CD4-positive, alpha-beta T cell treated with Interleukin-17A for 1 hour (primary cell): ENCODE measurements at regions not wholly inside any gene's neighbourhood (a gene's known extent, or its start where the extent isn't known, plus 50 kb on each side); places are given as distances from the start of the nearest gene placed in this dataset.
A peak's percentile ranks its signal among the peaks of the same experiment; 100 is the strongest.
"Not testable (repeated sequence)": the region's sequence is repeated elsewhere in the genome, so short reads cannot be mapped to it uniquely, and the experiment has no call there.

Experiments used
- DNase-seq: peaks from one replicate; pipeline ENCODE4 v3.0.0-alpha.2; 2020

DNA sequence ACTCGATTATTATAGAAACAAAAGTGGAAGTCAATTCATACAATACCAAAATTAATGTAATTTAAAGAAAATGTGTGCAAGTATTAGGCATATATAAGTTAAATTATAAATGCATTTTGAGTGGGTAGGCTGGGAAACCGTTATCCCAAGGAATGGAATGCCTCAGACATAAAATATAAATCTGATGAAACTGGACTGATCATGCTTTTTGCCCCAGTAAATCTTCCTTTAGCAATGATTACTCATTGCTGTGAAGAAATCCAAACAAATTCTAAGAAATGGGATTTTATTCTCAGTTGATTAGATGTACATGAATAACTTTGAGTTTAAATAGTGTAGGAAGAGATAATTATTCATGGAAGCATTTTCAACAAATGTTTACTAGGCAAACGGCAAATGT lies 185.5 kb upstream of the KCNMB2 start:
- DNase-seq = no peak

DNA sequence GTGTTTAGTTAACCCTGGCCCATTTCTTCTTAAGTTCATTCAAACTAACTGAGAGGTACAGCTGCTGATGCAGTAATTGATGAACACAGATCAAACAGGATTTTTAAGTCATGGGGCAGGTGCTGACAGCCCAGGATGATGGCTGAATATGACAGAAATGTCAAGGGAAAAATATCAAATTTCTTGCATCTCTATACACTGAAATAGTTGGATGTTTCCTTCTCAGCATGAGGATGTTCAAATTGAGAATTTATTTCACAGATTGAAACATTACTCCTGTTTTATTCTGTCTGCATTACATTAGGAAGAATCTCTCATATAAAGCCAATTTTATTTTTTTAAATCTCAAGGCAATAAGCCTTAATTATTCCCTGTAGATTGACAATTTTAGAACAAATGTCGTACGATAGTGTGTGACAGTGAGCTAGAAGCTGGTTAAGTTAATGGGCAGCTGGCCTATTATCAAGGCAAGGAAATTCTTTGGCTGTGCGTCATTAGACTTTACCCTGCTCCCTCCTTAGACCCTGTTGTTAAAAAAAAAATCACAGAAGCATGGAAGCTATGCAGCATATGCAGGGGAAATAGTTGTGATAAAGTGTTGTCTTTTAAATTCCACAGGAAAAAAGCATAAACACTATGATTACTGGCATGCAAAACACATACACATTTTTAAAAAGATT lies 183.8 kb upstream of the KCNMB2 start:
- no peak for DNase-seq

DNA sequence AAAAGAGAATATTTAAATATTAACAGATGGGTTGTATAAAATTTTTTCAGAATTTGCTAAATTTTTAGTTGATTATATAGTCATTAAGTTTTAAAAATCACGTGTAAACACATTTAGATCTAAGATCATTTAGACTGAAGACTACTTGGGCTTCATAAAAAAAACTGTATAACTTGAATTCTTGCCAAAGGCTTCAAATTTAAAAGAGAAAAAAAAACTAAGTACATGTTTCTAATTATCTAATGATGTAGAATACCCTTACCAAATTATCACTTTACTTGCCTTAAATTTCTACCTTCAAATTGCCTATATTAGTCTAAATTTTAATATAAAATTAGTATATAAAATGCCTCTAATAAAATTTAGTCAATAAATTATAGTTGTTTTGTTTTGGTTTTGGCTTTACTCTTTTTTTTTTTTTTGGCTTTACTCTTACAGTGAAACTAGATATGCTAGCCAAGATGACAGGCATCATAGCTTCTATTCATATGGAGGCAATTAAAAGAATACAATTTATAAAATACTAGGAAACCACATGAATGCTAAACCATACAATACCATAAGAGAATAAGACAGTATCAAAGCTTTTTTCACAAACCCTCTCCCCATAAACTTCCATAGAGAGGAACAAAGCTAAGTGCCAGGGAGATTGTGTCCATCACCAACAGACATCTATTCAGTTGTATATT lies 183.1 kb upstream of the KCNMB2 start:
- no peak for DNase-seq

DNA sequence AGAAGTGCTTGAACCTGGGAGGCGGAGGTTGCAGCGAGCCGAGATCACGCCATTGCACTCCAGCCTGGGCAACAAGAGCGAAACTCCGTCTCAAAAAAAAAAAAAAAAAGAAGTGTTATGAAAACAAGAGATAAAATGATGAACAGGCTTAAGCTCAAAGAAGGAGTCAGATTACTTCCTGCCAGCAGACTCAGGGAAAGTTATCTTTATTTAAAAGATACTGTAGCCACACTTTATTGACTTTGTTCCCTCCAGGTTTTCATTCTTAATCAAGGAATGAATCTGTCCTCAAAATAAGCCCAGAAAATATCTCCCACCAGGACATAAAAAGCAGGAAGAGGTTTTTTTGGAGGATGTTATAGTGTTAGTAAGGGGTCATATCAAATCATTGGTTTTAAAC lies 176.5 kb upstream of the KCNMB2 start:
- DNase-seq = no peak

DNA sequence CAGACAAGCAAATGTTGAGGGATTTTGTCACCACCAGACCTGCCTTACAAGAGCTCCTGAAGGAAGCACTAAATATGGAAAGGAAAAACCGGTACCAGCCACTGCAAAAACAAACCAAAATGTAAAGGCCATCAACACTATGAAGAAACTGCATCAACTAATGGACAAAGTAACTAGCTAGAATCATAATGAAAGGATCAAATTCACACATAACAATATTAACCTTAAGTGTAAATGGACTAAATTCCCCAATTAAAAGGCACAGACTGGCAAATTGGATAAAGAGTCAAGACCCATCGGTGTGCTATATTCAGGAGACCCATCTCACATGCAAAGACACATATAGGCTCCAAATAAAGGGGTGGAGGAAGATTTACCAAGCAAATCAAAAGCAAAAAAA lies 173.2 kb upstream of the KCNMB2 start:
- DNase-seq = not testable (repeated sequence)

DNA sequence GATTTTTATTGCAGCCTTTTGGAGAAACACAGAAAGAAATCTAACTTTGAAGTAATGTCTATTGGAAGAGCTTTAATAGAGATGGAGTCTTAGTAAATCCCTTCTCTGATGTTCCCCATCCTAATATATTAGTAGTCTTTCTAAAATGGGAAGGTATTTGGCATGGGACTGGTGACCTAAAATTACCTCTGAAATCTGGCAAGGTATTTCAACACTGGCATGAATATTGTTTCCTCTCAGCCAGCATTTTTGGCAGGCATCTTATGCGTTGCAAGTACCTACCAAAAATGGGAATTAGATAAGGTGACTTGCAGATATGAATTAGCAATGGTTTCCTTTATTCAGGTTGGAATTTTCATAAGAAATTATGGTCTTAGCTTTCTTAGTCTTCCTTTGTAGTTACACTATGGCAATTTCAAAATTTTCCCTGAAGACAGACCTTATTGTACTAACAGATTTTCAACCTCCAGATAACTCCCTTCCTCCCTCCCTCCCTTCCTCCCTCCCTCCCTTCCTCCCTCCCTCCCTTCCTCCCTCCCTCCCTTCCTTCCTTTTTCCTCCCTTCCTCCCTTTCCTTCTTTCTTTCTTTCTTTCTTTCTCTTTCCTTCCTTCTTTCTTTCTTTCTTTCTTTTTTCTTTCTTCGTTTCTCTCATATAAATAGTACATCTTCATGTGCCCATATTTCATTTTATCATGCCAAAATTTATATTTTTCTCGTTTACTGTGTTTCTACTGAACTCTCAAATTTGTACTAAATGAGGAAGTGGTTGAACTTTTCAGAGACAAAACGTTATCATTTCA lies 168.2 kb upstream of the KCNMB2 start:
- DNase-seq = no peak

DNA sequence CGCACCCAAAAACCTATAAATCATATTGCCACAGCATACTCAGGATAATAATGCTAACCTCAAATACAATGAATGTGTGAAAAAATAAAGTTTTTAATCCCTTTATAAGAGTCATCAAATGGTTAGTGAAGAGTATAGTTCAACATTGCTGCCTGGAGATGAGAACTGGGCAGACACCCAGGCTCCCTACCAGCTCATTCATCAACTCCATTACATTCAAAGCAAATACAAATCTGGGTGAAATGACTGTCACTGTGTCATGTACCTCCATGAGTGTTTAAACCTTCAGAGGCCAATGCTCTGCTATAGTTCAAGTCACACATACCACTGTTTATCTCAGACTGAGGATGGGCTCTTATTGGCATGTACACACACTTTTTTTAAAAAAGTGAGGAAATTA lies 167.2 kb upstream of the KCNMB2 start:
- no peak for DNase-seq

DNA sequence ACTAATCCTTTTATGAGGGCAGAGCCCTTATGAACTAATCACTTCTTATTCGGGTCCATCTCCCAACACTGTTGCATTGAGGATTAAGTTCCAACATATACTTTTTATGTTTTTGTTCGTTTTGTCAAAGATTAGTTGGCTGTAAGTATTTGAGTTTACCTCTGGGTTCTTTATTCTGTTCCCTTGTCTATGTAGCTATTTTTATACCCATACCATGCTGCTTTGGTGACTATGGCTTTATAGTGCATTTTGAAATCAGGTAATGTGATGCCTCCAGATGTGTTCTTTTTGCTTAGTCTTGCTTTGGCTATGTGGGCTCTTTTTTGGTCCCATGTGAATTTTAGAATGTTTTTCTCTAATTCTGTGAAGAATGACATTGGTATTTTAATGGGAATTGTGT lies 166.4 kb upstream of the KCNMB2 start:
- no peak for DNase-seq

DNA sequence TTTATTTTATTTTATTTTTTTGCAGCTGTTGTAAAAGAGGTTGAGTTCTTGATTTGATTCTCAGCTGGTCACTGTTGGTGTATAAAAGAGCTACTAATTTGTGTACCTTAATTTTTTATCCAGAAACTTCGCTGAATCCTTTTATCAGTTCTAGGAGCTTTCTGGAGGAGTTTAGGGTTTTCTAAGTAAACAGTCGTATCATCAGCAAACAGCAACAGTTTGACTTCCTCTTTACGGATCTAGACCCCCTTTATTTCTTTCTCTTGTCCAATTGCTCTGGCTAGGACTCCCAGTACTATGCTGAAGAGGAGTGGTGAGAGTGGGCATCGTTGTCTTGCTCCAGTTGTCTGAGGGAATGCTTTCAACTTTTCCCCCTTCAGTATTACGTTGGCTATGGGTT lies 165.8 kb upstream of the KCNMB2 start:
- no peak for DNase-seq

DNA sequence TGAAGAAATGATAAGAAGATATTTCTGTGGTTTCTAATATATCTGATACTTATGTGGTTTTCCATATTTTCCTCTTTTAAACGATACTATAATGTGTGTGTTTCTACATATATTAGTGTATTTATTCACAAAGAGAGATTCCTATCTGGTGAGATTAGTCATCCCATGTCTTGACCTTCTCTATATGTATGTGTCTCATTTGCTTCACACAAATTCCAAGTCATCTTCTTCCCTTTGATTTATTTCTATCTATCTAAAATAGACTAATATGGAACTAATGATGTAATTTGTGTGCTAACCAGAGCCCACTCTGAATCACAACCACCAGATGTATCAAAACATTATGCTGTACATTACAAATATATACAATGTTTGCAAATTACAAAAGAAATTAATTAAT lies 154.7 kb upstream of the KCNMB2 start:
- no peak for DNase-seq

DNA sequence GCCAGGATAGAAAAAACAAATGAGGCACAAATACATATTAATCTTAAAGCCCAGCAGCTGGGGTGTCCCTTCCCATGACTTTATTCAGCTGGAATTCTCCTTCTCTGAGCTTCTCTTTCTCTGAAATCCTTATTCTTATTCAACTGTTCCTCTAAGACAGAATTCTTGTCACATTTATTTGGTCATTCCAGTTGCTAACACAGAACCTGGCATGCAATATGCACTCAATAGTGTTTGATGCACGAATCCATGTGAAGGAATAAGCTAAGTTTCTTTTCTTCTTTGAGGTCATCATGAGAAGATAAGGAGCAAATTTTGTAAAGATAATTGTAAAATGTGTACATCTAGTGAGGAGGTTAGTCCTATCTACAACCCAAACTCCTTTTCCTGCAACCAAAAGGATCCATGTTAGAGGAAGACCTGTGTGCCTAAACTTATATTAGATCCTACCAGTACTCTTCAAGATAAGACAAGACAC lies 154.2 kb upstream of the KCNMB2 start:
- DNase-seq = no peak

DNA sequence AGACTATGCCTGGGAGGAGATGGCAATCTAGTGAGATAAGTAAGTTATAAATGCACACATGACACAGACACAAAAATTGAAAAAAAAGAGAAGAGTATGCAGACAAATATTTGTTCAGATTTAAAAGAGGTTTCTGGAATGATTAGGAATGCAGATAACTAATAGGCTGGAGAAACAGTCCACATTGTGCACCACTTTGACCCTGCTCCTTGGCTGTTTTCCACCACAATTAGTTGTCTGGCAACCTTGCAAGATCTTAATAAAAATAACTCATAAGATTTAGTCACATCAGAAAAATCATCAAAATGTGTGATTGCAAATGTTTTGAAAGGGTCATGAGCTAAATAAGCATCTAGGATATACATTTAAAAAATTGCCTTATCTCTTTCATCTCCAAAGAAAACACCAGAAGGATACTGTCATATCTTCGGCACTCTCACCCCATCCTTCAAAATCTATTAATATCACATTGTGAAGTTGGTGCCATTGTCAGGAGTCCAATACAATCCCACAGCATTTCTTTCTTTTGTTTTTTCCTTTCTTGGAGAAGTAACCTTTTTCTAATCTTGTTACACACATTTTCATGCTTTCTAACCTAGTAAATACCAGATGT lies 153.7 kb upstream of the KCNMB2 start:
- no peak for DNase-seq

DNA sequence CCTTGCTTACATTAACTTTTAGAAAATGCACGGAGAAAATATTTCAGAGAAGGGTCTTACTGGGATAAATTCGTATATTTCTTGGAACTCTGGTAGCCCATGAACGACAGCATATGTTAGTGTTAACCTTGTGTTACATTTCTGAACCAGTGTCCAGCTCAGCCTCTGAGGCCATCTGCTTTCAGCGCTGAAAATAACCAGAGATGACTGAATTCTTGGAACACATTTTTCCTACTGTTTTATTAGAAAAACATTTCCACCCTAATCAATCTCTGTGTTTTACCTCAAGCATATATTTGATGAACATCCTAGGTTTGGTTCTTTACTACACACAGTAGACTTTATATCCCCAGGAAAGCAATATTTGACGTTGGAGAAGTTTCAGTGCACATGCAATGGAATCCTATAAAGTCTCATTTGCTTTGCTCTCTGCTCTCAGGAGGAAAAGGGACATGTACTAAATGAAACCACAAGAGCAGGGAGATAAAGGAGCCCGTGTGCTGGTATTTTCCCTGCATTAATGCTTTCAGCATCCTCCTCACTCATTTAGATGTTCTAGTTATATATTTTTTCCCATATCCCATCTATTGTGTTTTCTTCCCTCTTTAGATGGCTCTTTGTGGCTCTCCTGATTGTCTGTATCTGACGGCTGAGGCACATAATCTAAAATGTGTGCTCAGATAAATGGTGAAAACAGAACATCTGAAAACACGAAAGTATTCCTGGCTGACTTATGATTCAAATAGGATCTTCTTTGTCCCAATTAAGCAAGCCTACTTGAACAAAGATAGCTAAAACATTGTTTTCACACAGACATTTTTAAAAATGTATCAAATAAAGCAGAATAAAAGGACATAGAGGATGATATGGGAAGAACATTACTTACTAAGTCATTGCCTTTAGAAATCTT lies 151.7 kb upstream of the KCNMB2 start:
- DNase-seq = no peak

DNA sequence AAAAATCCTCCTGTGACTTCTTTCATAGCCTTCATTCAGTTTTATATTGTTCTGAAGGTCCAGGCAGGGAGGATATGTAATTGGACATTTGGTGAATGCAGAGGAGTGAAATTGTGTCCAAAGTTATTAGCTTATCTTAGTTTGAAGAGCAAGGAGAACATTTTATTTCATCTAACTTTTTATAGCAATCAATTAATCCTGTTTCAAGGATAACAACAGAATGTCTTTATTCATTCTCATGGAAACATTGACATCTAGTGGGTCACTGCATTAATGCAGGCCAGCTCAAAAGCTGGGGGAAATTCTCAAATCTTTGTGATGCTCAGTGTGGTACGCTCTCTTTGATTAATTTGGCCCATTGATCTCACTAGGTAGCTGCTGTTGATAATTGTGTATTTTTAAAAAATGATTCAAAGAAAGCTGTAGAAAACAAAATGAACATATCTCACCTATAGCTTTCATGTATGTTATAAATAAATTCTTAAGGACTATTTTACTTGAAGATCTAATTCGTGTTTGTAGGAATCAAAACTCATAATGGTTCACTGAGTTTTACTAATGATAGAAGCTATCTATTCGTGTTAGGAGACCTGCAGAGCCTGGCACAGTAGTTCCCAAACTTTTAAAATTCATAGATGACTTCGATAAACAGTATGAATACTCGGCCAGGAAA lies 150.8 kb upstream of the KCNMB2 start:
- peak; percentile 46 for DNase-seq

DNA sequence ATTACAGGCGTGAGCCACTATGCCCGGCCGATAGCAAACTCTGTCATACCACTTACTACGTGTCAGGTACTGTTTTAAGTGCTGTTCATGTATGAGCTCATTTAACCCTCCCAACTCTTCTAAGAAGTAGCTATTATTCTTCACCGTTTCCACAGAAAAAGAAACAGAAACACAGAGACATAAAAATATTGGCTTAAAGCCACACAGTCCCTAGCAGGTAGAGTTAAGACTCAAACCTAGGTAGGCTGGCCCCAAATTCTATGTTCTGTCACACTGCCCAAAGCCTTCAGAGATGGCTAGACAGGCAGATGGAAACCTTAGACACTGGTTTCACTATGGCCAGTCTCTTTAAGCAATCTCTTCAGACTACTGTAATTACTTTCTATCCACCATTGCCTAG lies 149.8 kb upstream of the KCNMB2 start:
- no peak for DNase-seq

DNA sequence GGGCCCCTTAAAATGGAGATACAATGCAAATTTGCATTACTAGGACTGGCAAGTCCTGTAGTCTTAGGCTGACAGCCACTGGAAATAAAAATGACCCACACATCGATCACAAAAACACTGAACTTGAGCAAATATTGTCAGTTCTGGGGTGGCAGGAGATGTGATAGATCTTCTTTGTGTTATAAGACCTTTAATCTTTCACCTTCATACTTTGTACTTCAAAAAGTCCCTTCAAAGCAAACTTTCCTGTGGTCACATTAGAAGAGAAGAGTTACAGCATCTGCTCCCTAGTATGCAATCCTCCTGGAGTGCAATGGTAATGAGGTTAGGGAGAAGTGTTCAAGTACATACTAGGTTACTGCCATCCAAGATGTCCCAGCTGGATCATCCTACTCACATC lies 149.4 kb upstream of the KCNMB2 start:
- DNase-seq = no peak

DNA sequence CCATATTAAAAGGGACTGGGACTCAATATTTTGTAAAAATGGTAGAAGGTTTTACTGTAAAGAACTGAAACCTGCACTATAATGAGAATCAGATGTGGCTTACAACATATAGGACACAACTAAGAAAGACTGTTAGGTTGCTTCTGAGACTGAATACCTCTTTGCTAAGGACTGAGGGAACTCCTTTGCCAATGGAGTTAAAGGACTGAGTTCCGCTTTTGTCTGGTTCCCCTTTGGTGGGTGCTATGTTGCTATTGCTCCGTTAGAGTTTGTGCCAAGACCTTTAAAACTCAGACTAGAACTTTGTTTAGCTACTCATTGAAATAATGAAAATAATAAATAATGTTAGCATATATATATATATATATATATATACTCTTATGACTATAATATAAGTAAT lies 147.8 kb upstream of the KCNMB2 start:
- DNase-seq = no peak

DNA sequence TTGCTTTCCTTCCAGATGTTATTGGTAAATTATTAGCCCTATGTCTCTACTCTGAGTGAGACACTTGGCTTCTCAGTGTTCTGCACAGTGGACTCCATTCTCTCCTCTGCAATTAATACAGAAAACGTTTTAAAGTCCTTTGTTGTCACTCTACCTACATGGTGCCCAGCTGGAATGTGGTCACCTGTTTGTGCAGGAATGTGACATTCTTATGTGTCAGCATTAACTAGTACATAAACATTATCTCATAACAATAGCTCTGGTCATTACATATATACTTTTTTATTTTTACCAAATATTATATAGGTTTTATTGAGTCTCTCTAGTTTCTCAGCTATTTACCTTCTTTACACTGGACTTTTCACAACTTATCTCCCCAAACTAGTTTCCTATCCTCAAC lies 147.0 kb upstream of the KCNMB2 start:
- no peak for DNase-seq

DNA sequence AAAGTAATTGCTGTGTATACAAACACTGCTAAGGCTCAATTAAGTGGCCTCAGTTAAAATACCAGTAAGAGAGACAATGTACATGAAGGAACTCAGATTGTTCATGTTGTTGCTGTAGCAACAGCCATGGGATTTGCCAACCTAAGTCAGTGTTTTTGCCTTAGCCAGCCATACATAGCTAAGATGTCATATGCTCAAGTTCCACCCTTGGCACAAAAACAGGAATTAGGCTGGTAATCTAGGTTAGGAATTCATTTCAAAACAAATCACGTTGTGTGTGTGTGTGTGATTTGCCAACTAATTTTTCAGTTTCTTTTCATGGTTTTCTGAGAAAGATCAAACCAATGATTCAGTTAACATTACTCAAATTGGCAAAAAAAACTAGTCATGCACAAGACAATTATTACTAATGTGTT lies 143.7 kb upstream of the KCNMB2 start:
- DNase-seq = no peak

DNA sequence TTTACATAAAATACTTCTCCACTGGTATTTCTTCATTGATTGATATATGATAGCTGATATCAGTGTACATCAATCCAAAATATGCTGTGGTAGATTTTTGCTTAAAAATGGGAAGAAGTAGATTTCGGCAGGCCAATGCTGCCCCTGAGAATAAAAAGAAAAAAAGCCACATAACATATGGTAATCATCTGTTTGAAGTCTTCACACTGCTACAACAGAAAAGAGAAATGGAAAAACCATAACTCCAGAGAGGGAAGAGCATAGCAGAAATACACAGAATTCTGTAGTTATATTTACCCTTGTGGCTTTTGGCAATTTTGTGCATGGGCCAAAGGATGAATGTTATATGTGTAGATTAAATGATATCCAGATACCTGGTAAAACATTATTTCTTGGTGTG lies 143.1 kb upstream of the KCNMB2 start:
- no peak for DNase-seq

DNA sequence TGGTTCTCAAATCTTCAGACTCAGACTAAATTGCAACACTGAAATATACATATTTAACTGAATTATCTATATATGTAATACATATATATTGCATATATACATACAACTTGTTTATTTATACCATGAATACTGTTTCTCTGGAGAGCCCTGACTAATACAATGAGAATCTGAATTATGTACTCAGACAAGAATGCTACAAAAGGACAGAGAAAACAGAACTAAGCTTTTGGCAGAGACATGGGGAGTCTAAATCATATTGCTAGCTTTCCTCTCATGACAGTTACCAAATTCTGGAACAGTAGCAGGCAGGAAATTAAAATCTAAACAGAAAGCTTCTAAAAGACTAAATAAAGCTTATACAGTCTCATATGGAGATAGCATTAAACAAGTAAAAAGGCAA lies 142.4 kb upstream of the KCNMB2 start:
- DNase-seq = no peak

DNA sequence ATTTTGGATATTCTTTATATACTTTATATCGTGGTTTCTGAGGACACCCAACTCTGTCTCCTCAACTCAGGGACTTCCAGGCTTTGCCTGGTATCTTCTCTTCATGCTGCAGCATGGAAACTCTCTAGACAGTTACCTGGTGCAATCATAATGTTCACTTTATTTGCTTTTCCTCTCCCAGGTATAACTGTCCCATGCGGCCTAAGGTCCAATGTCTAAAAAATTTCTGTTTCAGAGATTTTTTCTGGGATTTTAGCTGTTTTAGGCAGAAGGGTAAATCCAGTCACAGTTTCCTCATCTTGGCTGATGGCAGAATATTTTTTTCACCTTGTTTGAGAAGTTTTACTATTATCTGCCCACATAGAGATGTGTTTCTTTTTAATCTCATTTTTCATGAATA lies 139.9 kb upstream of the KCNMB2 start:
- no peak for DNase-seq
